DMS79 treated with DMSO at 0.1 percent for 48 hours (cell line): ENCODE measurements at regions not wholly inside any gene's neighbourhood (a gene's known extent, or its start where the extent isn't known, plus 50 kb on each side); places are given as distances from the start of the nearest gene placed in this dataset.
A peak's percentile ranks its signal among the peaks of the same experiment; 100 is the strongest.

Source experiments
- DNase-seq: peaks from one replicate; lab custom pipeline; 2025; lab: John Stamatoyannopoulos, UW

DNA sequence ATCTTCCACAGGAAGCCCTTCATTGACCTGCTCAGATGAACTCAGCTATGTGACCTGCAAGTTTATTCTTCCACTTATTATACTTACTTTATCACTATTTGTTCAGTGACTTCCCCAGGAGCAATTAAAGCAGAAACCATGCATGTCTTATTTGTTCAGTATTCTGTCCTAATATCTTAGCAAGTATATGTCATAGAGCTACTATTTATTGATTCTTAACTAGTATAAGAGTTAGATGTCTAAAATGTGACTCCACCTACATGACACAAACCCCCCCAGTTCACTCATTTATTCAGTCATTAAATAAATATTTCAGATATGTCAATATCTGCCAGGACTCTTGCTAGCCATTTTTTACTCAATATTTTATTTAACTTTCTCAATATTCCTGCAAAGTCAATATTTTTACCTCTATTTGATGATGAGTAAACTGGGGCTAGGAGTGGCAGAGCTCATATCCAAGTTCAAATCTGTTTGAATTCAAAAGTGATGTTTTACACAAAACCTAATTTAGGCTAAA is 469.0 kb upstream of the USP24 start:
- DNase-seq = peak; percentile 6

DNA sequence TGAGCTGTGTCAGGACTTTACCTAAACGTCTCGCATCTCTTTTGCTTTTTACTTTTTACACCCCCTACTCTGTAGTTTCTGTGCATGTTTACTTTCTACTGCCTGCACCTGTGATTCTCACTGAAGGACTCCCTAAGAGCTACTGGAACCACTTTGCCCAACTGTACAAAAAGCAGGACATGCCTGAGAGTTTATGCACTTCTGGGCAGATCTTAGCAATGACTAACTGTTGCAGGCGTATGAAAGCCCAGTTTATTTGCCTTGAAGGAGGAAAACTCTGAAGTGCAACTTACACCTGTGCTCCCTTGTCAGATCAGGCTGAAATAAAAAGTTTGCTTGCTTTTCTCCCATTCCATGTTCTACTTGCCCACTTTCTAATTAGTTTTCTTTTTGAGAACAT is 467.0 kb upstream of the USP24 start:
- peak; percentile 21 for DNase-seq

DNA sequence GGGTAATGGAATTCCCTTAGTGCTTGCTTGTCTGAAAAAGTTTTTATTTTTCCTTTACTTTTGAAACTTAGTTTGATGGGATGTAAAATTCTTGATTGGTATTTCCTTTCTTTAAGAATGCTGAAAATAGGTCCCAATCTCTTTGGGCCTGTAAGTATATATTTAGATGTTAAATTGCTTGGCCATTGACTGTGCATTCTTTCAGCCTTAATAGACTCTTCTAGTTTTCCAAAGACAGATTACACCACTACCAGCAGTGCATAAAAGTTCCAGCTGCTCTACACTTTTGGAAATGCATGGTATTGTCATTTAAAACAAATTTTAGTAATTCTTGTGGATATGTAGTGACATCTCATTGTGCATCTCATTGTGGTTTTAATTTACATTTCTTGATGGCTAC is 464.8 kb upstream of the USP24 start:
- DNase-seq = no peak

DNA sequence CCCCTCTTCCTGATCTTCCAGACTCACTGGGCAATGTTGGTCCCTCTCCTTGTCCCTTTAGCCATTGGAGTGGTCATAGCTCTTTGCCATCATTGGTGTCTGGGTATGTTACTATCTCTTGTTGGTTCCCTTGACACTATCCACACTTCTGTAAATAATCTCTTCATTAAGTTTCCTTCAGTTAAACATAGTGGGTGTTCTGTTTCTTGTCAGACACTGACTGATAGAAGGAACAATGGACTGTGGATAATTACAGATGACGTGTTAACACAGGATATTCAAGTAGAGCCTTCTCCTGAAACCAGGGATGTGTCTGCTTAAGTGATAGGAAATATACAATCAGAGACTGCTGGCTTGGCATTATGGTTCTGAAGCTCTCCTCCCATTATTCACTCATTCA is 458.3 kb upstream of the USP24 start:
- DNase-seq = no peak

GRCh38 chr1:55670331-55671082 is 455.3 kb upstream of the USP24 start:
- no peak for DNase-seq

GRCh38 chr1:55669293-55669692 is 454.1 kb upstream of the USP24 start:
- DNase-seq = no peak

- DNase-seq = no peak
Observed at GRCh38 chr1:55662875-55663274, 447.7 kb upstream of the USP24 start.

GRCh38 chr1:55658917-55659316 is 443.8 kb upstream of the USP24 start:
- DNase-seq = no peak

DNA sequence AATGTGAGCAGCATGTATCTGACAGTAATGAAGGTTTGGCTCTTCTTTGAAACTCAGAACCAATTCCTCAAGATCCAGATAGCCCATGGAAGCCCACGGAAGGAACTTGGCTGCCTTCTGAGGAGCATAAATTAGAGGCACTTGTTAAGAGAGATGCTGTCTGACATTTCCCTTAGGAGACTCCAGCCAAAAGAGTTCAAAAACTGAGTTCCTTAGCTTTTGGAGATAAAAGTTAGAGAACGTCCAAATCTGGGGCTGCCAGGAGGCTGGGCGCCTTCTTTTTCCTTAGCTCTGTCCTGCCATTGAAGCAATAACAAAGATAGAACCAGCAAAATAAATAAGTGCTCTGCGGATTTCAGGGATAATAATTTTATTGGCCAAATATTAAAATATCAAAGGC is 439.6 kb upstream of the USP24 start:
- no peak for DNase-seq

- no peak for DNase-seq
Observed at GRCh38 chr1:55654171-55654570, 439.0 kb upstream of the USP24 start.

DNA sequence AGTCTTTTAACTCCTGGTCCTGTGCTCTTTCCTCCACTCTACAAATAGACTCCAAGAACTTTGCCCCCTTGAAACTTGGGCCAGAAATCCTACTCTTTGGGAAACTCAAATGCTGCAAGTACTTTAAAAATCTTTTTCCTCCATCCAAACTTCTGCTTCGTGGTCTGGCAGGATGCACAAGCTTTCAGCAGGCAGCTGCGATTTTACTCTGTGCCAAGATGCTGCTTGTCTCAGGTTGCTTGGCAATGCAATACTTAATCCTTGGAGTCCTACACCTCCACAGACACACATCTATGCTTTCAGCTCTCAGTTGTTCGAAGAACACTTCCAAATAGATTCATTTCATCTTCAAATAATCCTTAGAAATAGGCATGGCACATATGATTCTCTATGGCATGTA is 435.3 kb upstream of the USP24 start:
- no peak for DNase-seq

DNA sequence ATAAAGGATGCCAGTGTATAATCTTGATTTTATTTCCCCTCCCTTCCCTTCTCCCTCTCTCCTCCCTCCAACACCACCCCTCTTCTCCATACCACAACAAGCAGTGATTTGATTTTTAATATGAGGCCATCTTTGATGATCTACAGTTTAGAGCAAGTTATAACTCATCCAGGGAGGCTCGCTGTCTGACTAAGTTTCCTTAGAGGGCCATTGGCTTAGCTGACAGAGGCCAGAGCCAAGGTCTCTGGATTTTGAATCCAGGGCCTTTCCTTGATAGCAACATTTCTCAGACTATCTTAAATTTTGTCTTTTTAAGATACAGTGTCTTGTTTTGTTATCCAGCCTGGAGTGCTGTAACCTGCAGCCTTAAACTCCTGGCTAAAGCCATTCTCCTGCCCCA is 431.0 kb upstream of the USP24 start:
- no peak for DNase-seq

DNA sequence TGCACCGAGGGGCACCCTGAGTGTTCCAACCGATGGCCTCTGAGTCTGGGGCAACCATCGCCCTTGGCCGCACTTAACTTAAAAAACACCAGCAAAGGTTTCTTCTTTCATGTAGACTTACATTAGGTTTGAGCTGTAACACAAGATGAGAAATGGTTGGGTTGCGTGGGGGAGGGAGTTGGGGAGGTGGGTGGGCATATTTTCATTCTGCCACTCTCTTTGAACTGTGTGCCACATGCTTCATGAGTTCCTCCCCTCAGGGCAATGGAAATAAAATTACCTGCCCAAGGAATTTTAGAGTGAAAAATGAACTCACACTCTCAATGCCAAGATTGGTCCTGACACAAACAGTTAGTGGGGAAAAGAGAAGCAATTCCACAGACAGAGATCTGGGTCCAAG is 430.1 kb upstream of the USP24 start:
- no peak for DNase-seq

DNA sequence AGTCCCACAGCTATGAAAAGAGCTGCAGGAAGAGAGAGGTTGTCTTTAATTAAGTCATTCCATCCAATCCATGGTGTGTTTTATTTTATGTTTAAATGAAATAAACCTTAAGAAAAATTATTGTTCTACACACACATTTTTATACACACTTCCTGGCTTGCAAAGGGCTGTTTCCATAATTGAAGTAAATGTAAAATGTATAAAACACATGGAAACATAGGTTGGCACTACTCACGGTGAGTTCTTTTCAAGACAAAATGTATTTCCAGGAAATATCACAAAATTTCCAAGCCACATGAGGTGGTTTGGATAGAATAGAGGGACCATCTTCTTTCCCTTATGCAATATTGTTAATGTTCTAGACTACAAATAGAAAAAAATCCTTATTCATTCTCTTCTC is 426.8 kb upstream of the USP24 start:
- no peak for DNase-seq

DNA sequence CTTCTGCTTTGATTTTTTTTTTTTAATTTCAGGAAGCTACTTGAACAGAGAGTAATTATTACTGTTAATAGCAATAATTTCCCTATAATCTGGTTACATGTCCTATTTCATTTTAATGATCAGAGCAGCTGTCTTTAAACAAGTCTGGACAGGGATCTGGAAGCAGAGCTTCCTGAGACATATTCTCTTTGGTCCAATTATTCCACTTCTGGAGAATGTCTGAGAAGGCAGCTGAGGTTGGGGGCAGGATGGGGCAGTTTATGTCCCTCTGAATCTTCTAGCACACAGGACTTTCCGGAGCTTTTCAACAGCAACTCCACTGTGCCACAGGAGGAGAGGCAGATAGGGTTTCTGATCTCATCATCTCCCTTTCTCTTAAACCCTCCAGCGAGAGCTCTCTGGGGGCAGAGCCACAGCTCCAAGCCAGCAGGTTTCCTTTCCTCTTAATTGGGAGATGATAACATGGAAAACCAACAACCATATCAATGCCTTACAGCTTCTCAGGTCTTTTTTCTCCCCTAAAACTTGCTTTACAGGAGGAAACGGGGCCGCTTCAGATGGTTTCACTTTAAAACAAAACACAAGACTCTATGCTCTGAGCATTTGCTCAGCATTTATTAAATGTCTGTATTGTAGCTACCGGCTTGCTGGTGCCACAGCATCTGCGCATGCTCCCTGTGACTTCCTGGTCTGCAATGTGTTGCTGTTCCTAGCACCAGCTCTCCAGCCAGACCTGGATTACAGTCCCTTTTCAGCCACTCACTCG is 425.7 kb upstream of the USP24 start:
- DNase-seq = no peak

DNA sequence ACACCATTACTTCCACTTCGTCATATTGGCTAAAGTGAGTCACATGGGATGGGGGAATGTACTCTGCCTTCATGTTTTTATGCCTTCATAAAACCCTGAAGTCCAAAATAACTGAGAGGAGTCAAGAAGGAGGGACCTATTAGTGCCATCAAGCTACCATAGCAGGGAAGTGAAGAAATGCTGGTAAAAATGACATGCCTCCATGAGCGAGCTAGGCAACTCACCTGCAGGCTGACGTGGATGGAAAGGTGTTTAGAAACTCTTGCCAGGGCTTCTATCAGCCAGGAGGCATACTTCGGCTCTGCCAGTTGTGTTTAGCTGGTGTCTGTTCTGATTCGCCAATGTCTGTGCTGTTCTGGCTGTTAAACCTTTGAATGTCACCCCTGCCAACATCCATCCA is 424.4 kb upstream of the USP24 start:
- DNase-seq = no peak

DNA sequence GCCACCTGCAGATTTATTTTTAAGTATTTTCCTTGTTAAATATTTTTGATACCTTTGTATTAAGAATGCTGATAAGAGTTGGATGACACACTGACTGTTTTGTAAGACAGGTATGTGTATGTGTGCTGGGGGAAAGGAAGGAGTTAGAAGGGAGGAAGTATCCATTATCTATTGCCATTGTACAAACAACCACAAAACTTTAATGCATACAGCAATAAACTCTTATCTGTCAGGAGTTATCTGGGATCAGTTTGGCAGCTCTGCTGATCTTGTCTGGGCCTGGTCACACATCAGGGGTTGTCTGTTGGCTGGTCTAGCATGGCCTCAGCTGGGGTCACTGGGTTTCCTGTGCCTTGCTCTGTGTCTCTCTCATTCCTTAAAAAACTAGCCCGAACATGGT is 423.9 kb upstream of the USP24 start:
- DNase-seq = no peak

- DNase-seq = no peak
Observed at GRCh38 chr1:55636696-55637095, 421.5 kb upstream of the USP24 start.

DNA sequence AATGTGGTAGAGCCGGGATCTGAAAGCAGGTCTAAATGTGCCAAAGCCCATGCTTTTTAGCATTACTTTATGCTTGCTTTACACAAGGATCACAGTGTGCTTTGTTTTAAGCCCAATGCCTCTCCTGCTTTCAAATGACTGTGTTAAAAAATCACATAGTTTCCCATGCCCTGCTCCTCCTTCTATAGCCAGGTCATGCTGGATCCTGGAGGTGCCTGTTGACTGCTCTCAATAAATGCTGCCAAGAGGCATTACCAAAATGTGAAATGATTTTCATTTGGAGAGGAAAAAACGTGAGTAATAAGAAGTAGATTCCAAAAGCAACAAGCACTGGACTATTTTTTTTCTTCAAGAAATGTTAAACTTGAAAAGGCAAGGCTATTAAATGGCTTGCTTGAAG is 420.7 kb upstream of the USP24 start:
- DNase-seq = no peak

DNA sequence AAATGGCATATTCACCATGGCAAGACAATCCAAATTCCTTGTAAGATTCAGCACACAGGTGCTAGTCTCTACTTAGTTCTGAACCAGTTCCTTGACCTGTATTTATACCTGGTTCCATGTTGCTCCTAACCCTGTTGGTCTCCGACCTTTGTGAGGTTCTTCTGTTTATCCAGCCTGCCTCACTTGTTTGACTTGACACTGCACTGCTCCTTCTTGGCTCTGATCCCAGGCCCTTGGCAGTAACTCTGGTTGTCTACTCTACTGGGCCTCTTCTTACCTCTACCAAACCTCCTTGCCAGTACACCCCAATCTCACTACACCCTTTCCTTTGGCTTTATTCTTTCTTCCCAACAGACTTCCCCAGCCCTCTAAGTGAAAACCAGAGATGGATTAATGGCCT is 419.4 kb upstream of the USP24 start:
- peak; percentile 23 for DNase-seq

DNA sequence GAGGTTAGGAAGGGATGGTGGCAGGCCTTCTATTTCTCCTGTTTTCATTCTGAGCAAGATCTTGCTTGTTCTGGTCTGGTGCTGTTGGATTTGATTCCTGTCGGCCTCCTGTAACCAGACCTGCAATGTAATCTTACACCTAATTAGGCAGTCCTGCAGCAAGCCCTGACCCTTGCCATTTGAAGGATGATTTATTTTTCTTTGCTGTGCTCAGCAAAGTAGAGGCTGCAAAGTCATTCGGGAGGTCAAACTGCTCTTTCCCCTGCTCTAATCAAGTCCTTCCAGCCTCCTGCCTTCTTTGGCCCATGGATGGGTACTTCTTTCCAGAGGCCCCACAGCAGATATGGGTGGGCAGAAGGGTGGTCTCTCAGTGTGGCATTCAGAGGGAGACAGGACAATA is 417.7 kb upstream of the USP24 start:
- peak; percentile 31 for DNase-seq

DNA sequence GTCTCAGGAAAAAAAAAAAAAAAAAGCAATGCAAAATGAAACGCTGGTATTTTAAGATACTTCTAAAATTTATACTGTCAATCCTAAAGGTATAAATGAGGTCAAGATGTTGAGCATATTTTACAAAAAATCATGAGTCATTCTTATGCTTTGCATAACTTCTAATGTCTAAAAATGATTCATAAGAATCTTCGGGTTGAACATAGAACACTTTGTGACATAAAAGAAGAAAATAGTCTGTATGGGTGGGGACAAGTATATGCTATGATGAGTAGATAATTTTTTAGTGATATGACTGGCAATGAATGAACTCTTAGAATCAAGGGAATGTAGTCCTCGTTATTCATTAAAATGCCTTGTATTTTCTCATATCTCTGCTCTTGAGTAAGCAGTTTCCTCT is 416.9 kb upstream of the USP24 start:
- DNase-seq = no peak

DNA sequence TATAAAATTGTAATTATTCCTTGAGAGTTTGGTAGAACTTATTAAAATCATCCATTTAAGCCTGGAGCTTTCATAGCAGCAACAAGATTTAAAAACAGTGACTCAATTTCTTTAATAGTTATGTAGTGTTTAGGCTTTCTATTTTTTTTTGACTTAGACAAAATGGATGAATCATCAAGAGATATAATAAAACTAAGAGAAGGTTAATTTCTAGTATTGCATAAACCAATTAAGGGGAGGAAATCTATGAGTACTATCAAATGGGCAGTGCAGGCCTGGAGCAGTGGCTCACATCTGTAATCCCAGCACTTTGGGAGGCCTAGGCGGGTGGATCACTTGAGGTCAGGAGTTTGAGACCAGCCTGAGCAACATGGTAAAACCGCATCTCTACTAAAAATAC is 416.3 kb upstream of the USP24 start:
- DNase-seq = no peak

DNA sequence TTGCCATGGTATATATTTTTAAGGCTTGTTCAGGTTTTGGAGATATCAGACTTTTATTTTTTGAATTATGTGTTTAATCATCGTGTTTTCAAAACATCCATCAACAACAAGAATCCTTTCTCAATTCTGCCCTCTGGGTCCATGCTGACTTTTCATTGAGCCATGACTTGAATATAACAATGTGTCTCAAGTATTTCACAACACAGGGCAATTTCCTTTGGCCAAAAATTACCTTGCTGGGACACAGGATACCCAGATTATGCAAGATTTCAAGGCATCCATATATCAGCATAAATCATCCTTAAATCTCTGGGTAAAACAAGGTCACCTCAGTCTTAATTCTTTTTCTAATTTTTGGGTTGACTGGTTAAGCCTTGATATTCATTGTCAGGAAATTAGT is 411.2 kb upstream of the USP24 start:
- DNase-seq = no peak
